ENCODE measurements at regions not wholly inside any gene's neighbourhood (a gene's known extent, or its start where the extent isn't known, plus 50 kb on each side); places are given as distances from the start of the nearest gene placed in this dataset.

DNA sequence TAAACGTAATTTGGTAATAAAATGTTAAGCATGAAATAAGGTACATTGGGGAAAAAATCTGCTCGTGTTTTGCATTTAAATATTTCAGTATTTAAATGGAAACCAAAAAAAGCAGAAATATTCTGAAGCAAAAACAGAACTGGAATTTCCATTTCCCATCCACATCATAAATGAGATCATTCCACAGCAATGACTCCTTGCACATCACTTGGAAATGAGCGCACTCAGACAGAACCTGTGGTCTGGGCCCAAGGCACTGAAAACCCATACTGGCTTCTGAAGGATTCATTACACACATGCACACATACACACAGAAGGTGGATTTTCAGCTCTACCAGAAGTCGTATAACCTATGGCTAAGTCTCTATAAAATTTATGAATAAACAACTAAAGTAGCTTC, 174.8 kb downstream of the IBTK start:
- TF ChIP-seq, protein P1, sequence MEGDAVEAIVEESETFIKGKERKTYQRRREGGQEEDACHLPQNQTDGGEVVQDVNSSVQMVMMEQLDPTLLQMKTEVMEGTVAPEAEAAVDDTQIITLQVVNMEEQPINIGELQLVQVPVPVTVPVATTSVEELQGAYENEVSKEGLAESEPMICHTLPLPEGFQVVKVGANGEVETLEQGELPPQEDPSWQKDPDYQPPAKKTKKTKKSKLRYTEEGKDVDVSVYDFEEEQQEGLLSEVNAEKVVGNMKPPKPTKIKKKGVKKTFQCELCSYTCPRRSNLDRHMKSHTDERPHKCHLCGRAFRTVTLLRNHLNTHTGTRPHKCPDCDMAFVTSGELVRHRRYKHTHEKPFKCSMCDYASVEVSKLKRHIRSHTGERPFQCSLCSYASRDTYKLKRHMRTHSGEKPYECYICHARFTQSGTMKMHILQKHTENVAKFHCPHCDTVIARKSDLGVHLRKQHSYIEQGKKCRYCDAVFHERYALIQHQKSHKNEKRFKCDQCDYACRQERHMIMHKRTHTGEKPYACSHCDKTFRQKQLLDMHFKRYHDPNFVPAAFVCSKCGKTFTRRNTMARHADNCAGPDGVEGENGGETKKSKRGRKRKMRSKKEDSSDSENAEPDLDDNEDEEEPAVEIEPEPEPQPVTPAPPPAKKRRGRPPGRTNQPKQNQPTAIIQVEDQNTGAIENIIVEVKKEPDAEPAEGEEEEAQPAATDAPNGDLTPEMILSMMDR (IDR thresholded peaks at IDR 0.05; ENCODE audit: low read depth, low read length, missing control alignments) = no peak
- no peak overlapping the region for H3K4me3 ChIP-seq (replicated peaks; ENCODE audit: low read depth, low read length)
- no peak for DNase-seq (ENCODE audit: extremely low read depth, low read depth)

- no peak for DNase-seq (ENCODE audit: extremely low read depth, low read depth)
- no peak overlapping the region for H3K4me3 ChIP-seq (replicated peaks; ENCODE audit: low read depth, low read length)
Observed at GRCh38 chr6:82072121-82072521, 175.4 kb downstream of the IBTK start.

GRCh38 chr6:82068721-82069120, 178.8 kb downstream of the IBTK start:
- no peak for DNase-seq (ENCODE audit: extremely low read depth, low read depth)
- no peak overlapping the region for H3K4me3 ChIP-seq (replicated peaks; ENCODE audit: low read depth, low read length)

More at GRCh38 chr6:82072121-82072521, 175.4 kb downstream of the IBTK start:
- TF ChIP-seq, protein P1 (IDR thresholded peaks at IDR 0.05; ENCODE audit: low read depth, low read length, missing control alignments) = no peak

GRCh38 chr6:82066991-82067411, 180.5 kb downstream of the IBTK start:
- DNase-seq (ENCODE audit: extremely low read depth, low read depth) = no peak
- no peak overlapping the region for H3K4me3 ChIP-seq (replicated peaks; ENCODE audit: low read depth, low read length)
- TF ChIP-seq, protein P1 (IDR thresholded peaks at IDR 0.05; ENCODE audit: low read depth, low read length, missing control alignments) = no peak

More at GRCh38 chr6:82068721-82069120, 178.8 kb downstream of the IBTK start:
- TF ChIP-seq, protein P1 (IDR thresholded peaks at IDR 0.05; ENCODE audit: low read depth, low read length, missing control alignments) = no peak

- TF ChIP-seq, protein P1 (IDR thresholded peaks at IDR 0.05; ENCODE audit: low read depth, low read length, missing control alignments) = no peak
- H3K4me3 ChIP-seq (replicated peaks; ENCODE audit: low read depth, low read length) = no peak overlapping the region
- DNase-seq (ENCODE audit: extremely low read depth, low read depth) = no peak
Observed at GRCh38 chr6:82066196-82066595, 181.3 kb downstream of the IBTK start.

- DNase-seq (ENCODE audit: extremely low read depth, low read depth) = no peak
- H3K4me3 ChIP-seq (replicated peaks; ENCODE audit: low read depth, low read length) = no peak overlapping the region
- TF ChIP-seq, protein P1 (IDR thresholded peaks at IDR 0.05; ENCODE audit: low read depth, low read length, missing control alignments) = no peak
Observed at GRCh38 chr6:82063574-82063973, 184.0 kb downstream of the IBTK start.

DNA sequence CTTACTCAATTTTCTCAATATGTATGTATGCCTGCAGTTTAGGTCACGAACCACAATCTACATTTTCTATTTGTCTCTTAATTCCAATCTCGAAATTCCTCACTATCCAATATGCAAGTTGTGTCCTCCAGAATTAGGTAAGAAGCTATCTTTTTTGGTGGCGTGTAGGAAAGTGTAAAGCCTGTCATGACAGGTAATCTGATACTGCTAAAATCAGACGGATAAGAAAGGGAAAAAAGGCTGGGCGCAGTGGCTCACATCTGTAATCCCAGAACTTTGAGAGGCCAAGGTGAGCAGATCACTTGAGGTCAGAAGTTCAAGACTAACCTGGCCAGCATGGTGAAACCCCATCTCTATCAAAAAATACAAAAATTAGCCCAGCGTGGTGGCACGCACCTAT, 185.3 kb downstream of the IBTK start:
- no peak for DNase-seq (ENCODE audit: extremely low read depth, low read depth)
- TF ChIP-seq, protein P1 (IDR thresholded peaks at IDR 0.05; ENCODE audit: low read depth, low read length, missing control alignments) = no peak
- no peak overlapping the region for H3K4me3 ChIP-seq (replicated peaks; ENCODE audit: low read depth, low read length)
